HepG2 (cell line): ENCODE measurements at regions not wholly inside any gene's neighbourhood (a gene's known extent, or its start where the extent isn't known, plus 50 kb on each side); places are given as distances from the start of the nearest gene placed in this dataset.

Source experiments
- BCL6 ChIP-seq: IDR thresholded peaks from 2 replicates; pipeline ENCODE4 v1.6.1; 2016; ENCODE audit warnings: missing genetic modification reagents, missing compliant biosample characterization
- CREB1 ChIP-seq, 2 experiments: fragments of 450-650 bp in 1 of 2; IDR thresholded peaks; 2 replicates each; pipeline ENCODE4 v1.6.1; 2016 to 2017; ENCODE audit warnings: control low read depth in 1 of 2, mild to moderate bottlenecking in 1 of 2, missing compliant biosample characterization in 1 of 2, missing genetic modification characterization in 1 of 2
- DNMT1 ChIP-seq: sonication (generic); formaldehyde crosslinking; IDR thresholded peaks from 2 replicates; pipeline ENCODE4 v1.5.1; 2020; ENCODE audit warnings: mild to moderate bottlenecking, missing genetic modification reagents
- HMG20B ChIP-seq: conservative IDR thresholded peaks from 2 replicates; pipeline ENCODE4 v1.6.1; 2016; ENCODE audit warnings: missing genetic modification reagents, missing compliant biosample characterization
- KDM6A ChIP-seq: IDR thresholded peaks from 2 replicates; pipeline ENCODE4 v1.6.1; 2016; ENCODE audit warnings: low read depth
- NFE2 ChIP-seq: sonication (generic); formaldehyde crosslinking; IDR thresholded peaks from 2 replicates; pipeline ENCODE4 v1.4.0; 2020; ENCODE audit warnings: missing genetic modification reagents
- NFE2L2 ChIP-seq: fragments of 150-350 bp; IDR thresholded peaks from 2 replicates; pipeline ENCODE4 v1.6.1; 2014; ENCODE audit warnings: low read length
- SKI ChIP-seq: fragments of 450-650 bp; IDR thresholded peaks from one replicate; pipeline ENCODE4 v1.6.1; 2018; ENCODE audit warnings: mild to moderate bottlenecking; ENCODE audit not compliant: partially characterized antibody
- SMC3 ChIP-seq: IDR thresholded peaks from 2 replicates; pipeline ENCODE4 v1.6.1; 2011; ENCODE audit warnings: low read length, improper control_type of control experiment
- TMF1 ChIP-seq: sonication (generic); formaldehyde crosslinking; IDR thresholded peaks from 2 replicates; pipeline ENCODE4 v1.8.1; 2022; ENCODE audit warnings: low read depth, missing genetic modification reagents
- ZKSCAN1 ChIP-seq: fragments of 150-350 bp; IDR thresholded peaks from 2 replicates; pipeline ENCODE4 v1.6.1; 2014; ENCODE audit warnings: low read length
- ZKSCAN5 ChIP-seq: sonication (generic); formaldehyde crosslinking; IDR thresholded peaks from 2 replicates; pipeline ENCODE4 v1.5.1; 2020; ENCODE audit warnings: mild to moderate bottlenecking, missing genetic modification reagents
- ZNF460 ChIP-seq: sonication (generic); formaldehyde crosslinking; IDR thresholded peaks from 2 replicates; pipeline ENCODE4 v1.5.1; 2020; ENCODE audit warnings: missing genetic modification reagents, mild to moderate bottlenecking, borderline replicate concordance
- ZNF607 ChIP-seq: sonication (generic); formaldehyde crosslinking; IDR thresholded peaks from 2 replicates; pipeline ENCODE4 v1.5.1; 2020; ENCODE audit warnings: missing genetic modification reagents, mild to moderate bottlenecking, borderline replicate concordance
- ZNF614 ChIP-seq: IDR thresholded peaks from 2 replicates; pipeline ENCODE4 v1.6.1; 2018; ENCODE audit warnings: missing biosample characterization, missing genetic modification reagents, inconsistent platforms, borderline replicate concordance
- ZNF703 ChIP-seq: sonication (generic); formaldehyde crosslinking; IDR thresholded peaks from 2 replicates; pipeline ENCODE4 v1.5.1; 2020; ENCODE audit warnings: missing genetic modification reagents, mild to moderate bottlenecking, moderate library complexity, borderline replicate concordance
- TF ChIP-seq, protein P1 (sequence below): sonication (generic); formaldehyde crosslinking; IDR thresholded peaks from 2 replicates; pipeline ENCODE4 v1.8.0; 2022; ENCODE audit warnings: mild to moderate bottlenecking, missing genetic modification reagents; ENCODE audit not compliant: insufficient replicate concordance
- TF ChIP-seq, protein P2 (sequence below): sonication (generic); formaldehyde crosslinking; IDR thresholded peaks from 2 replicates; pipeline ENCODE4 v1.5.1; 2020; ENCODE audit warnings: missing genetic modification reagents, mild to moderate bottlenecking, borderline replicate concordance
- TF ChIP-seq, protein P3 (sequence below): sonication (generic); formaldehyde crosslinking; IDR thresholded peaks from 2 replicates; pipeline ENCODE4 v1.4.0; 2020; ENCODE audit warnings: missing genetic modification reagents
- TF ChIP-seq, protein P4 (sequence below): sonication (generic); formaldehyde crosslinking; IDR thresholded peaks from 2 replicates; pipeline ENCODE4 v1.9.0; 2021; ENCODE audit warnings: missing genetic modification reagents, borderline replicate concordance

- TF ChIP-seq, protein P1, sequence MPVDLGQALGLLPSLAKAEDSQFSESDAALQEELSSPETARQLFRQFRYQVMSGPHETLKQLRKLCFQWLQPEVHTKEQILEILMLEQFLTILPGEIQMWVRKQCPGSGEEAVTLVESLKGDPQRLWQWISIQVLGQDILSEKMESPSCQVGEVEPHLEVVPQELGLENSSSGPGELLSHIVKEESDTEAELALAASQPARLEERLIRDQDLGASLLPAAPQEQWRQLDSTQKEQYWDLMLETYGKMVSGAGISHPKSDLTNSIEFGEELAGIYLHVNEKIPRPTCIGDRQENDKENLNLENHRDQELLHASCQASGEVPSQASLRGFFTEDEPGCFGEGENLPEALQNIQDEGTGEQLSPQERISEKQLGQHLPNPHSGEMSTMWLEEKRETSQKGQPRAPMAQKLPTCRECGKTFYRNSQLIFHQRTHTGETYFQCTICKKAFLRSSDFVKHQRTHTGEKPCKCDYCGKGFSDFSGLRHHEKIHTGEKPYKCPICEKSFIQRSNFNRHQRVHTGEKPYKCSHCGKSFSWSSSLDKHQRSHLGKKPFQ = peak; percentile 67
- TF ChIP-seq CREB1 (IDR thresholded peaks at IDR 0.05) = peak; percentile 60; the same call in 1 of the 2 replicates
- TF ChIP-seq CREB1 (CRISPR knock-in tag; IDR thresholded peaks at IDR 0.05) = peak; percentile 75; the same call in 1 of the 2 replicates
- peak; percentile 87; the same call in 1 of the 2 replicates for TF ChIP-seq ZNF607 (CRISPR knock-in tag)
- TF ChIP-seq, protein P2, sequence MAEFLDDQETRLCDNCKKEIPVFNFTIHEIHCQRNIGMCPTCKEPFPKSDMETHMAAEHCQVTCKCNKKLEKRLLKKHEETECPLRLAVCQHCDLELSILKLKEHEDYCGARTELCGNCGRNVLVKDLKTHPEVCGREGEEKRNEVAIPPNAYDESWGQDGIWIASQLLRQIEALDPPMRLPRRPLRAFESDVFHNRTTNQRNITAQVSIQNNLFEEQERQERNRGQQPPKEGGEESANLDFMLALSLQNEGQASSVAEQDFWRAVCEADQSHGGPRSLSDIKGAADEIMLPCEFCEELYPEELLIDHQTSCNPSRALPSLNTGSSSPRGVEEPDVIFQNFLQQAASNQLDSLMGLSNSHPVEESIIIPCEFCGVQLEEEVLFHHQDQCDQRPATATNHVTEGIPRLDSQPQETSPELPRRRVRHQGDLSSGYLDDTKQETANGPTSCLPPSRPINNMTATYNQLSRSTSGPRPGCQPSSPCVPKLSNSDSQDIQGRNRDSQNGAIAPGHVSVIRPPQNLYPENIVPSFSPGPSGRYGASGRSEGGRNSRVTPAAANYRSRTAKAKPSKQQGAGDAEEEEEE (CRISPR knock-in tag) = peak; percentile 96; the same call in 1 of the 2 replicates
- TF ChIP-seq NFE2 (CRISPR knock-in tag) = no peak
- no peak for TF ChIP-seq NFE2L2
- no peak for TF ChIP-seq ZKSCAN1
- peak; percentile 93 for TF ChIP-seq KDM6A (CRISPR knock-in tag)
- no peak for TF ChIP-seq SMC3
- TF ChIP-seq, protein P3, sequence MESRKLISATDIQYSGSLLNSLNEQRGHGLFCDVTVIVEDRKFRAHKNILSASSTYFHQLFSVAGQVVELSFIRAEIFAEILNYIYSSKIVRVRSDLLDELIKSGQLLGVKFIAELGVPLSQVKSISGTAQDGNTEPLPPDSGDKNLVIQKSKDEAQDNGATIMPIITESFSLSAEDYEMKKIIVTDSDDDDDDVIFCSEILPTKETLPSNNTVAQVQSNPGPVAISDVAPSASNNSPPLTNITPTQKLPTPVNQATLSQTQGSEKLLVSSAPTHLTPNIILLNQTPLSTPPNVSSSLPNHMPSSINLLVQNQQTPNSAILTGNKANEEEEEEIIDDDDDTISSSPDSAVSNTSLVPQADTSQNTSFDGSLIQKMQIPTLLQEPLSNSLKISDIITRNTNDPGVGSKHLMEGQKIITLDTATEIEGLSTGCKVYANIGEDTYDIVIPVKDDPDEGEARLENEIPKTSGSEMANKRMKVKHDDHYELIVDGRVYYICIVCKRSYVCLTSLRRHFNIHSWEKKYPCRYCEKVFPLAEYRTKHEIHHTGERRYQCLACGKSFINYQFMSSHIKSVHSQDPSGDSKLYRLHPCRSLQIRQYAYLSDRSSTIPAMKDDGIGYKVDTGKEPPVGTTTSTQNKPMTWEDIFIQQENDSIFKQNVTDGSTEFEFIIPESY (CRISPR knock-in tag) = peak; percentile 78
- TF ChIP-seq HMG20B = peak; percentile 97
- peak; percentile 100 for TF ChIP-seq ZNF614
- peak; percentile 94 for TF ChIP-seq SKI
- peak; percentile 92; the same call in 1 of the 2 replicates for TF ChIP-seq ZNF460 (CRISPR knock-in tag)
- no peak for TF ChIP-seq TMF1 (CRISPR knock-in tag)
- TF ChIP-seq BCL6 (CRISPR knock-in tag) = peak; percentile 93
- TF ChIP-seq, protein P4, sequence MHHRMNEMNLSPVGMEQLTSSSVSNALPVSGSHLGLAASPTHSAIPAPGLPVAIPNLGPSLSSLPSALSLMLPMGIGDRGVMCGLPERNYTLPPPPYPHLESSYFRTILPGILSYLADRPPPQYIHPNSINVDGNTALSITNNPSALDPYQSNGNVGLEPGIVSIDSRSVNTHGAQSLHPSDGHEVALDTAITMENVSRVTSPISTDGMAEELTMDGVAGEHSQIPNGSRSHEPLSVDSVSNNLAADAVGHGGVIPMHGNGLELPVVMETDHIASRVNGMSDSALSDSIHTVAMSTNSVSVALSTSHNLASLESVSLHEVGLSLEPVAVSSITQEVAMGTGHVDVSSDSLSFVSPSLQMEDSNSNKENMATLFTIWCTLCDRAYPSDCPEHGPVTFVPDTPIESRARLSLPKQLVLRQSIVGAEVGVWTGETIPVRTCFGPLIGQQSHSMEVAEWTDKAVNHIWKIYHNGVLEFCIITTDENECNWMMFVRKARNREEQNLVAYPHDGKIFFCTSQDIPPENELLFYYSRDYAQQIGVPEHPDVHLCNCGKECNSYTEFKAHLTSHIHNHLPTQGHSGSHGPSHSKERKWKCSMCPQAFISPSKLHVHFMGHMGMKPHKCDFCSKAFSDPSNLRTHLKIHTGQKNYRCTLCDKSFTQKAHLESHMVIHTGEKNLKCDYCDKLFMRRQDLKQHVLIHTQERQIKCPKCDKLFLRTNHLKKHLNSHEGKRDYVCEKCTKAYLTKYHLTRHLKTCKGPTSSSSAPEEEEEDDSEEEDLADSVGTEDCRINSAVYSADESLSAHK (CRISPR knock-in tag) = no peak
- TF ChIP-seq DNMT1 (CRISPR knock-in tag) = peak; percentile 79; the same call in 1 of the 2 replicates
- peak; percentile 99 for TF ChIP-seq ZNF703
- no peak for TF ChIP-seq ZKSCAN5
Observed at GRCh38 chr12:114799574-114800487, 115.9 kb upstream of the TBX3 start (continued).
